ENCODE measurements at regions not wholly inside any gene's neighbourhood (a gene's known extent, or its start where the extent isn't known, plus 50 kb on each side); places are given as distances from the start of the nearest gene placed in this dataset.
"Not testable (repeated sequence)": the region's sequence is repeated elsewhere in the genome, so short reads cannot be mapped to it uniquely, and the experiment has no call there.

- DNase-seq (ENCODE audit: low spot score), result no peak
Observed at GRCh38 chr9:90526386-90526785, 116.2 kb downstream of the DIRAS2 start.

- not testable (repeated sequence) for DNase-seq (ENCODE audit: low spot score)
Observed at GRCh38 chr9:90536094-90536493, 106.5 kb downstream of the DIRAS2 start.

- DNase-seq (ENCODE audit: low spot score), result no peak
Observed at GRCh38 chr9:90538566-90538965, 104.1 kb downstream of the DIRAS2 start.

- DNase-seq (ENCODE audit: low spot score), result no peak
Observed at GRCh38 chr9:90539286-90539685, 103.3 kb downstream of the DIRAS2 start.

- DNase-seq (ENCODE audit: low spot score), result no peak
Observed at GRCh38 chr9:90540734-90541133, 101.9 kb downstream of the DIRAS2 start.

- DNase-seq (ENCODE audit: low spot score), result no peak
Observed at GRCh38 chr9:90544488-90544887, 98.1 kb downstream of the DIRAS2 start.

GRCh38 chr9:90546200-90546599, 96.4 kb downstream of the DIRAS2 start:
- no peak for DNase-seq (ENCODE audit: low spot score)

- no peak for DNase-seq (ENCODE audit: low spot score)
Observed at GRCh38 chr9:90547896-90548295, 94.7 kb downstream of the DIRAS2 start.

- DNase-seq (ENCODE audit: low spot score), result no peak
Observed at GRCh38 chr9:90552317-90552716, 90.3 kb downstream of the DIRAS2 start.

- no peak for DNase-seq (ENCODE audit: low spot score)
Observed at GRCh38 chr9:90555351-90556057, 87.1 kb downstream of the DIRAS2 start.

- DNase-seq (ENCODE audit: low spot score), result no peak
Observed at GRCh38 chr9:90556897-90557675, 85.5 kb downstream of the DIRAS2 start.

GRCh38 chr9:90559075-90560073, 83.2 kb downstream of the DIRAS2 start:
- no peak for DNase-seq (ENCODE audit: low spot score)

Measured in CD4-positive, alpha-beta T cell treated with Interleukin-2 at 100 ng/mL for 4 hours (primary cell).